ENCODE measurements at regions not wholly inside any gene's neighbourhood (a gene's known extent, or its start where the extent isn't known, plus 50 kb on each side); places are given as distances from the start of the nearest gene placed in this dataset.
"Not testable (repeated sequence)": the region's sequence is repeated elsewhere in the genome, so short reads cannot be mapped to it uniquely, and the experiment has no call there.

- DNase-seq (ENCODE audit: low read depth) (no peak), FAIRE-seq (no peak)
- no peak overlapping the region for H3K4me3 ChIP-seq (ENCODE audit: low read depth, low read length)
- no peaks in the 10 kb centered on the region for H3K36me3 ChIP-seq (ENCODE audit: control insufficient read depth, insufficient read depth, low read length)
- TF ChIP-seq, protein P1, sequence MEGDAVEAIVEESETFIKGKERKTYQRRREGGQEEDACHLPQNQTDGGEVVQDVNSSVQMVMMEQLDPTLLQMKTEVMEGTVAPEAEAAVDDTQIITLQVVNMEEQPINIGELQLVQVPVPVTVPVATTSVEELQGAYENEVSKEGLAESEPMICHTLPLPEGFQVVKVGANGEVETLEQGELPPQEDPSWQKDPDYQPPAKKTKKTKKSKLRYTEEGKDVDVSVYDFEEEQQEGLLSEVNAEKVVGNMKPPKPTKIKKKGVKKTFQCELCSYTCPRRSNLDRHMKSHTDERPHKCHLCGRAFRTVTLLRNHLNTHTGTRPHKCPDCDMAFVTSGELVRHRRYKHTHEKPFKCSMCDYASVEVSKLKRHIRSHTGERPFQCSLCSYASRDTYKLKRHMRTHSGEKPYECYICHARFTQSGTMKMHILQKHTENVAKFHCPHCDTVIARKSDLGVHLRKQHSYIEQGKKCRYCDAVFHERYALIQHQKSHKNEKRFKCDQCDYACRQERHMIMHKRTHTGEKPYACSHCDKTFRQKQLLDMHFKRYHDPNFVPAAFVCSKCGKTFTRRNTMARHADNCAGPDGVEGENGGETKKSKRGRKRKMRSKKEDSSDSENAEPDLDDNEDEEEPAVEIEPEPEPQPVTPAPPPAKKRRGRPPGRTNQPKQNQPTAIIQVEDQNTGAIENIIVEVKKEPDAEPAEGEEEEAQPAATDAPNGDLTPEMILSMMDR (IDR thresholded peaks at IDR 0.05; ENCODE audit: insufficient read depth, low read length, severe bottlenecking) = no peak
- no peaks in the 10 kb centered on the region for H3K27me3 ChIP-seq (ENCODE audit: control insufficient read depth, insufficient read depth, low read length)
Measured at GRCh38 chr6:119436583-119436982, 87.0 kb upstream of the MAN1A1 start.

- no peak for FAIRE-seq
- no peak for DNase-seq (ENCODE audit: low read depth)
- TF ChIP-seq, protein P1 (IDR thresholded peaks at IDR 0.05; ENCODE audit: insufficient read depth, low read length, severe bottlenecking) = no peak
- Histone ChIP-seq H3K4me3 (ENCODE audit: low read depth, low read length) (no peak overlapping the region), H3K27me3 (ENCODE audit: control insufficient read depth, insufficient read depth, low read length) (no peaks in the 10 kb centered on the region), H3K36me3 (ENCODE audit: control insufficient read depth, insufficient read depth, low read length) (no peaks in the 10 kb centered on the region)
Measured at GRCh38 chr6:119431799-119432198, 82.2 kb upstream of the MAN1A1 start.

- TF ChIP-seq, protein P1 (IDR thresholded peaks at IDR 0.05; ENCODE audit: insufficient read depth, low read length, severe bottlenecking) = no peak
- Histone ChIP-seq H3K4me3 (ENCODE audit: low read depth, low read length) (no peak overlapping the region), H3K36me3 (ENCODE audit: control insufficient read depth, insufficient read depth, low read length) (no peaks in the 10 kb centered on the region), H3K27me3 (ENCODE audit: control insufficient read depth, insufficient read depth, low read length) (no peaks in the 10 kb centered on the region)
- FAIRE-seq = no peak
- peak; percentile 10 for DNase-seq (ENCODE audit: low read depth)
Measured at GRCh38 chr6:119430805-119431204, 81.2 kb upstream of the MAN1A1 start.

- Histone ChIP-seq H3K27me3 (ENCODE audit: control insufficient read depth, insufficient read depth, low read length) (no peaks in the 10 kb centered on the region), H3K36me3 (ENCODE audit: control insufficient read depth, insufficient read depth, low read length) (no peaks in the 10 kb centered on the region), H3K4me3 (ENCODE audit: low read depth, low read length) (no peak overlapping the region)
- DNase-seq (ENCODE audit: low read depth) (peak; percentile 3), FAIRE-seq (no peak)
- TF ChIP-seq, protein P1 (IDR thresholded peaks at IDR 0.05; ENCODE audit: insufficient read depth, low read length, severe bottlenecking) = no peak
Measured at GRCh38 chr6:119428633-119429032, 79.1 kb upstream of the MAN1A1 start.

GRCh38 chr6:119426619-119427018, 77.1 kb upstream of the MAN1A1 start:
- Histone ChIP-seq H3K36me3 (ENCODE audit: control insufficient read depth, insufficient read depth, low read length) (no peaks in the 10 kb centered on the region), H3K27me3 (ENCODE audit: control insufficient read depth, insufficient read depth, low read length) (no peaks in the 10 kb centered on the region), H3K4me3 (ENCODE audit: low read depth, low read length) (no peak overlapping the region)
- TF ChIP-seq, protein P1 (IDR thresholded peaks at IDR 0.05; ENCODE audit: insufficient read depth, low read length, severe bottlenecking) = no peak
- no peak for FAIRE-seq
- no peak for DNase-seq (ENCODE audit: low read depth)

GRCh38 chr6:119423996-119424395, 74.4 kb upstream of the MAN1A1 start:
- FAIRE-seq (no peak), DNase-seq (ENCODE audit: low read depth) (no peak)
- TF ChIP-seq, protein P1 (IDR thresholded peaks at IDR 0.05; ENCODE audit: insufficient read depth, low read length, severe bottlenecking) = no peak
- Histone ChIP-seq H3K4me3 (ENCODE audit: low read depth, low read length) (no peak overlapping the region), H3K27me3 (ENCODE audit: control insufficient read depth, insufficient read depth, low read length) (no peaks in the 10 kb centered on the region), H3K36me3 (ENCODE audit: control insufficient read depth, insufficient read depth, low read length) (no peaks in the 10 kb centered on the region)

DNA sequence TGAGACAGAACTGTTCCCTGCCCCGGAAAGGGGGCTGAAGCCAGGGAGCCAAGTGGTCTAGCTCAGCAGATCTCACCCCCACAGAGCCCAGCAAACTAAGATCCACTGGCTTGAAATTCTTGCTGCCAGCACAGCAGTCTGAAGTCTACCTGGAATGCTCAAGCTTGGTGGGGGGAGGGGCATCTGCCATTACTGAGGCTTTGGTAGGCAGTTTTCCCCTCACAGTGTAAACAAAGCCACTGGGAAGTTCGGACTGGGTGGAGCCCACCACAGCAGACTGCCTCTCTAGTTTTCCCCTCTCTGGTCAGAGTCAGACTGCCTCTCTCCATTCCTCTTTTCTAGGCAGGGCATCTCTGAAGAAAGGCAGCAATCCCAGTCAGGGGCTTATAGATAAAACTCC, 68.5 kb upstream of the MAN1A1 start:
- not testable (repeated sequence) for DNase-seq (ENCODE audit: low read depth); H3K36me3 ChIP-seq (ENCODE audit: control insufficient read depth, insufficient read depth, low read length); H3K27me3 ChIP-seq (ENCODE audit: control insufficient read depth, insufficient read depth, low read length); FAIRE-seq; H3K4me3 ChIP-seq (ENCODE audit: low read depth, low read length)

Data from bronchial epithelial cell (primary cell).